OCI-LY7 (cell line): ENCODE measurements at regions not wholly inside any gene's neighbourhood (a gene's known extent, or its start where the extent isn't known, plus 50 kb on each side); places are given as distances from the start of the nearest gene placed in this dataset.

Source experiments
- EZH2phosphoT487 ChIP-seq: fragments of 200-600 bp; sonication (generic); IDR thresholded peaks from 2 replicates; pipeline ENCODE4 v1.6.1; 2018; ENCODE audit warnings: low read depth, borderline replicate concordance, mild to moderate bottlenecking, mixed run types, antibody characterized with exemption, low read length, moderate library complexity, mixed read lengths
- TF ChIP-seq, protein P1 (sequence below): fragments of 200-600 bp; sonication (generic); conservative IDR thresholded peaks from 2 replicates; pipeline ENCODE4 v1.5.1; 2014; ENCODE audit warnings: mild to moderate bottlenecking, antibody characterized with exemption, low read length, moderate library complexity, mixed read lengths

DNA sequence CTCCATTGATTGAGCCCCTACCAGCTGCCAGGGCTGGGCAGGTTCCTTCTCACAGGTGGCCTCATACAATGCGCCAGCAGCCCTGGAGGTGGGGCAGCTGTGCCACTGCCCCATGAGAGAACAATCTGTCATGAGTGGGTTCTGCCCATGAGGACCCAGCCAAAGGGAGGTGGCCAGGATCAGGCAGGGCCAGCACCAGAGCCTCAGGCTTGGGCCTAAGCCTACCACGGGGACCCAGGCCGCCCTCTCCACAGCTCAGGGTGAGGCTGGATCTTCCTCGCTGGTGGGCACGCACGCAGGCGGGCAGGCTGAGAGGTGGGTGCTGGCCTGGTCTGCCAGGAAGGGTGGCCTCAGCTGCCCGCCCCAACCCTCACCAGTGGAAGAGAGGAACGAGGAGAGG, 110.7 kb downstream of the KIF26A start:
- TF ChIP-seq, protein P1, sequence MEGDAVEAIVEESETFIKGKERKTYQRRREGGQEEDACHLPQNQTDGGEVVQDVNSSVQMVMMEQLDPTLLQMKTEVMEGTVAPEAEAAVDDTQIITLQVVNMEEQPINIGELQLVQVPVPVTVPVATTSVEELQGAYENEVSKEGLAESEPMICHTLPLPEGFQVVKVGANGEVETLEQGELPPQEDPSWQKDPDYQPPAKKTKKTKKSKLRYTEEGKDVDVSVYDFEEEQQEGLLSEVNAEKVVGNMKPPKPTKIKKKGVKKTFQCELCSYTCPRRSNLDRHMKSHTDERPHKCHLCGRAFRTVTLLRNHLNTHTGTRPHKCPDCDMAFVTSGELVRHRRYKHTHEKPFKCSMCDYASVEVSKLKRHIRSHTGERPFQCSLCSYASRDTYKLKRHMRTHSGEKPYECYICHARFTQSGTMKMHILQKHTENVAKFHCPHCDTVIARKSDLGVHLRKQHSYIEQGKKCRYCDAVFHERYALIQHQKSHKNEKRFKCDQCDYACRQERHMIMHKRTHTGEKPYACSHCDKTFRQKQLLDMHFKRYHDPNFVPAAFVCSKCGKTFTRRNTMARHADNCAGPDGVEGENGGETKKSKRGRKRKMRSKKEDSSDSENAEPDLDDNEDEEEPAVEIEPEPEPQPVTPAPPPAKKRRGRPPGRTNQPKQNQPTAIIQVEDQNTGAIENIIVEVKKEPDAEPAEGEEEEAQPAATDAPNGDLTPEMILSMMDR: no peak
- TF ChIP-seq EZH2phosphoT487: no peak
